ENCODE measurements at regions not wholly inside any gene's neighbourhood (a gene's known extent, or its start where the extent isn't known, plus 50 kb on each side); places are given as distances from the start of the nearest gene placed in this dataset.

GRCh38 chr2:156046900-156047299, 285.6 kb downstream of the NR4A2 start:
- Histone ChIP-seq H3K9me3 (ENCODE audit: control insufficient read depth, insufficient read depth, low read depth, low read length) (no peaks in the 10 kb centered on the region), H3K27ac (ENCODE audit: extremely low read depth, low read depth, low read length) (no peak overlapping the region), H3K36me3 (ENCODE audit: control insufficient read depth in 2 of 2, insufficient read depth in 1 of 2, low read length in 2 of 2) (no peaks in the 10 kb centered on the region), H3K4me3 (ENCODE audit: low read depth, low read length) (no peak overlapping the region), H3K4me1 (ENCODE audit: control insufficient read depth, insufficient read depth, low read length) (no peaks in the 10 kb centered on the region)
- ChIA-PET POLR2A (no interaction called here), CTCF (no interaction called here)
- TF ChIP-seq ZBTB8A (tag by site-specific recombination; IDR thresholded peaks at IDR 0.05) (no peak), ZNF239 (tag by site-specific recombination; IDR thresholded peaks at IDR 0.05) (no peak), ZNF19 (tag by site-specific recombination; IDR thresholded peaks at IDR 0.05; ENCODE audit: low read depth) (no peak), ZIC2 (tag by site-specific recombination; IDR thresholded peaks at IDR 0.05) (no peak), ZFP69B (tag by site-specific recombination; IDR thresholded peaks at IDR 0.05) (no peak), GLIS1 (tag by site-specific recombination; IDR thresholded peaks at IDR 0.05) (no peak), INSM2 (tag by site-specific recombination; IDR thresholded peaks at IDR 0.05) (no peak), HOXA7 (CRISPR knock-in tag; IDR thresholded peaks at IDR 0.05; ENCODE audit: borderline replicate concordance) (no peak), ZNF707 (tag by site-specific recombination; IDR thresholded peaks at IDR 0.05) (no peak), ZBTB49 (tag by site-specific recombination; IDR thresholded peaks at IDR 0.05; ENCODE audit: low read depth) (no peak), ZNF621 (tag by site-specific recombination; IDR thresholded peaks at IDR 0.05) (no peak), PATZ1 (tag by site-specific recombination; IDR thresholded peaks at IDR 0.05) (no peak)

GRCh38 chr2:156042895-156043294, 289.6 kb downstream of the NR4A2 start:
- ChIA-PET CTCF (no interaction called here), POLR2A (no interaction called here)

GRCh38 chr2:156038021-156038420, 294.5 kb downstream of the NR4A2 start:
- no peak overlapping the region for H3K4me3 ChIP-seq (ENCODE audit: low read depth, low read length)
- H3K36me3 ChIP-seq (ENCODE audit: control insufficient read depth in 2 of 2, insufficient read depth in 1 of 2, low read length in 2 of 2): no peaks in the 10 kb centered on the region
- no peak overlapping the region for H3K27ac ChIP-seq (ENCODE audit: extremely low read depth, low read depth, low read length)
- no peaks in the 10 kb centered on the region for H3K9me3 ChIP-seq (ENCODE audit: control insufficient read depth, insufficient read depth, low read depth, low read length)
- ChIA-PET CTCF (no interaction called here), POLR2A (no interaction called here)
- no peaks in the 10 kb centered on the region for H3K4me1 ChIP-seq (ENCODE audit: control insufficient read depth, insufficient read depth, low read length)
- TF ChIP-seq KLF8 (tag by site-specific recombination; IDR thresholded peaks at IDR 0.05) (no peak), ZNF214 (tag by site-specific recombination; IDR thresholded peaks at IDR 0.05; ENCODE audit: borderline replicate concordance) (no peak), ZXDB (tag by site-specific recombination; IDR thresholded peaks at IDR 0.05) (no peak), ZNF157 (tag by site-specific recombination; IDR thresholded peaks at IDR 0.05) (no peak), ZNF26 (tag by site-specific recombination; IDR thresholded peaks at IDR 0.05) (no peak), ZNF211 (tag by site-specific recombination; IDR thresholded peaks at IDR 0.05; ENCODE audit: low read depth) (no peak), ZIC2 (tag by site-specific recombination; IDR thresholded peaks at IDR 0.05) (no peak), KLF17 (tag by site-specific recombination; IDR thresholded peaks at IDR 0.05) (no peak), OVOL3 (tag by site-specific recombination; IDR thresholded peaks at IDR 0.05) (no peak), ZNF121 (tag by site-specific recombination; IDR thresholded peaks at IDR 0.05) (no peak), ZBTB48 (tag by site-specific recombination; IDR thresholded peaks at IDR 0.05) (no peak), ZNF623 (tag by site-specific recombination; IDR thresholded peaks at IDR 0.05) (no peak), MYNN (tag by site-specific recombination; IDR thresholded peaks at IDR 0.05; ENCODE audit: borderline replicate concordance) (no peak)

More at GRCh38 chr2:156042895-156043294, 289.6 kb downstream of the NR4A2 start:
- no peak for TF ChIP-seq ZNF211 (tag by site-specific recombination; IDR thresholded peaks at IDR 0.05; ENCODE audit: low read depth)
- H3K9me3 ChIP-seq (ENCODE audit: control insufficient read depth, insufficient read depth, low read depth, low read length): no peaks in the 10 kb centered on the region
- H3K4me1 ChIP-seq (ENCODE audit: control insufficient read depth, insufficient read depth, low read length): no peaks in the 10 kb centered on the region
- H3K27ac ChIP-seq (ENCODE audit: extremely low read depth, low read depth, low read length): no peak overlapping the region
- no peaks in the 10 kb centered on the region for H3K36me3 ChIP-seq (ENCODE audit: control insufficient read depth in 2 of 2, insufficient read depth in 1 of 2, low read length in 2 of 2)
- no peak overlapping the region for H3K4me3 ChIP-seq (ENCODE audit: low read depth, low read length)
